Small intestine (tissue), 7 donors: ENCODE measurements at regions not wholly inside any gene's neighbourhood (a gene's known extent, or its start where the extent isn't known, plus 50 kb on each side); places are given as distances from the start of the nearest gene placed in this dataset.
"Not testable (repeated sequence)": the region's sequence is repeated elsewhere in the genome, so short reads cannot be mapped to it uniquely, and the experiment has no call there.

ENCODE experiments used
- DNase-seq, 2 donors: peaks; one replicate each; pipeline versions ENCODE4 v3.0.0 to v3.0.0-alpha.2; 2013
- FAIRE-seq: peaks from 2 replicates; lab custom pipeline; 2012; peaks lifted over from hg19 to GRCh38; lab: Jason Lieb, UNC
- H3K27ac ChIP-seq, 3 donors: one replicate each; pipeline ENCODE4 v1.5.1; 2013; ENCODE audit warnings: low read length in 2 of 3, mild to moderate bottlenecking in 2 of 3, control low read depth in 1 of 3, inconsistent platforms in 1 of 3, low read depth in 1 of 3, moderate library complexity in 1 of 3
- H3K27me3 ChIP-seq, 3 donors: one replicate each; pipeline ENCODE4 v1.6.1; 2013; ENCODE audit warnings: low read length in 3 of 3, inconsistent platforms in 1 of 3; ENCODE audit not compliant: control insufficient read depth in 3 of 3, insufficient read depth in 3 of 3
- H3K36me3 ChIP-seq, 3 donors: one replicate each; pipeline ENCODE4 v1.6.1; 2013; ENCODE audit warnings: low read length in 3 of 3, inconsistent platforms in 1 of 3, low read depth in 1 of 3, mild to moderate bottlenecking in 1 of 3, moderate library complexity in 1 of 3; ENCODE audit not compliant: control insufficient read depth in 3 of 3, insufficient read depth in 2 of 3
- H3K4me1 ChIP-seq, 3 donors: one replicate each; pipeline ENCODE4 v1.6.1; 2013; ENCODE audit warnings: low read length in 2 of 3, inconsistent platforms in 1 of 3, low read depth in 1 of 3, mild to moderate bottlenecking in 1 of 3, moderate library complexity in 1 of 3; ENCODE audit not compliant: control insufficient read depth in 3 of 3, insufficient read depth in 2 of 3
- H3K4me3 ChIP-seq, 3 donors: one replicate each; pipeline ENCODE4 v1.5.1; 2013; ENCODE audit warnings: low read length in 3 of 3, control low read depth in 1 of 3, inconsistent platforms in 1 of 3, low read depth in 1 of 3, mild to moderate bottlenecking in 1 of 3, moderate library complexity in 1 of 3
- H3K9me3 ChIP-seq, 2 donors: one replicate each; pipeline ENCODE4 v1.6.1; 2013; ENCODE audit warnings: low read depth in 1 of 2, low read length in 1 of 2; ENCODE audit not compliant: control insufficient read depth in 2 of 2, insufficient read depth in 1 of 2
- WGBS, 3 donors: extraction: QIAGEN DNeasy Blood & Tissue Kit; methylation state at CpG; one replicate each; pipeline ENCODE4 v1.1.7; 2013; 5-methylcytosine and 5-hydroxymethylcytosine counted together
- donor health status: healthy with polysubstance abuse.
- donor health status: control.
- donor health status: control.
- donor health status: Bipolar disorder and iron deficiency.
- donor health status: healthy.

DNA sequence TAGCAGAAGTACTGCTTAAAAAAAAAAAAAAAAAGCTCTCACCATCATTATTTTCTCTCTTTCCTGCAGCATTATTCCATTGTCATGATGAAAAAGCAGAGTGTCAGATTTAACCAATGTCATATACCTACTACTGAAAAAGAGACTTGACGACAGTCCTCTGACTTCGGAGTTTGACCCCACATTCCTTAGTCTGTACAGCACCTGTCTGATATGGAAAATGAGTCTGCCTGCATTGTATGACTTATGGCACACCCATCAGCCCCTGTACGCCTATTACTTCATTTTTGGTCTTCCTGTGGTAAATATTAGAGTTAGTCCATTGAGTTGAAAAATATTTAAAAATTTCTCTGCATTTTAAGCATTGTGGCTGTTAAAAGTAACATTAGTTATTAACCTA is 54.5 kb upstream of the NOX4 start:
- Histone ChIP-seq H3K9me3 (peaks cover 0 to 3% of the 10 kb centered on the region in 2 donors), H3K27ac (peak overlapping the region in 1 of 3 donors; percentile 30), H3K36me3 (no peaks in the 10 kb centered on the region), H3K4me3 (no peak overlapping the region), H3K4me1 (peaks cover 0 to 17% (median 0%) of the 10 kb centered on the region in 3 donors), H3K27me3 (no peaks in the 10 kb centered on the region)
- FAIRE-seq = no peak
- 17 to 52% (median 34%) methylated on average over 3 of the region's 3 CpGs for WGBS, 3 donors
- peak; percentile 5 to 83 for DNase-seq

- not testable (repeated sequence) for H3K4me3 ChIP-seq, H3K27ac ChIP-seq, FAIRE-seq, H3K36me3 ChIP-seq, H3K4me1 ChIP-seq, H3K9me3 ChIP-seq, DNase-seq, H3K27me3 ChIP-seq
- 46 to 75% (median 71%) methylated on average over 1 of the region's 1 CpG for WGBS, 3 donors
Measured at GRCh38 chr11:89555781-89556180, 64.6 kb upstream of the NOX4 start.

GRCh38 chr11:89556731-89557707 is 65.8 kb upstream of the NOX4 start:
- 19 to 39% (median 36%) methylated on average over 3 of the region's 3 CpGs for WGBS, 3 donors
- H3K9me3 ChIP-seq, FAIRE-seq, H3K36me3 ChIP-seq, H3K4me1 ChIP-seq, H3K27me3 ChIP-seq, H3K27ac ChIP-seq, H3K4me3 ChIP-seq: not testable (repeated sequence)
- DNase-seq = peak in 1 of 2 donors; percentile 53

DNA sequence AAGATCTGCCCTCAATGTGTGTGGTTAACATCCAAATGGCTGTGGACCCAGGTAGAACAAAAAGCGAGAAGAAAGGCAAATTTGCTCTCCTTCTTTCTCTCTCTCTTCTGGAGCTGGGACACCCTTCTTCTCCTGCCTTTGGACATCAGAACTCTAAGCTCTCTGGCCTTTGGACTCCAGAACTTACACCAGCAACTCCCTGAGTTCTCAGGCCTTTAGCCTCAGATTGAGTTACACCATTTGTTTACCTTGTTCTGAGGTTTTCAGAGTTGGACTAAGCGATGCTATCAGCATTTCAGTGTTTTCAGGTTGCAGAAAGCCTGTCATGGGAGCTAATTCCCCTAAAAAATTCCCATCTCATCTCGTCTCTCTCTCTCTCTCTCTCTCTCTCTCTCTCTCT is 69.4 kb upstream of the NOX4 start:
- not testable (repeated sequence) for FAIRE-seq
- 41 to 53% (median 49%) methylated on average over 3 of the region's 3 CpGs for WGBS, 3 donors

GRCh38 chr11:89562731-89563130 is 71.6 kb upstream of the NOX4 start:
- H3K27ac ChIP-seq, FAIRE-seq, H3K4me3 ChIP-seq, DNase-seq, H3K9me3 ChIP-seq, H3K4me1 ChIP-seq, H3K27me3 ChIP-seq, H3K36me3 ChIP-seq: not testable (repeated sequence)
- WGBS, 3 donors = 89 to 97% (median 92%) methylated on average over 2 of the region's 2 CpGs

More for the DNA sequence above, 69.4 kb upstream of the NOX4 start:
- peak in 1 of 2 donors; percentile 33 for DNase-seq
- not testable (repeated sequence) for H3K27me3 ChIP-seq, H3K9me3 ChIP-seq, H3K36me3 ChIP-seq, H3K4me1 ChIP-seq, H3K4me3 ChIP-seq
- peak overlapping the region in 1 of 3 donors; percentile 33 for H3K27ac ChIP-seq

- Histone ChIP-seq H3K27me3 (no peaks in the 10 kb centered on the region), H3K4me3 (no peak overlapping the region), H3K36me3 (no peaks in the 10 kb centered on the region), H3K27ac (no peak overlapping the region), H3K9me3 (no peaks in the 10 kb centered on the region), H3K4me1 (no peaks in the 10 kb centered on the region)
- no peak for DNase-seq
- FAIRE-seq = no peak
- WGBS, 3 donors = 68 to 84% (median 75%) methylated on average over 4 of the region's 4 CpGs
Measured at GRCh38 chr11:89566972-89567371, 75.8 kb upstream of the NOX4 start.

GRCh38 chr11:89569387-89569786 is 78.2 kb upstream of the NOX4 start:
- not testable (repeated sequence) for DNase-seq, H3K27me3 ChIP-seq, H3K36me3 ChIP-seq, FAIRE-seq, H3K27ac ChIP-seq, H3K4me1 ChIP-seq, H3K9me3 ChIP-seq, H3K4me3 ChIP-seq
- 67 to 79% (median 75%) methylated on average over 5 of the region's 5 CpGs for WGBS, 3 donors

GRCh38 chr11:89571706-89572105 is 80.5 kb upstream of the NOX4 start:
- H3K4me3 ChIP-seq, H3K27ac ChIP-seq, H3K36me3 ChIP-seq, H3K9me3 ChIP-seq, DNase-seq, FAIRE-seq, H3K27me3 ChIP-seq, H3K4me1 ChIP-seq: not testable (repeated sequence)
- whole genome bisulfite sequencing, 3 donors = 62 to 81% (median 66%) methylated on average over 2 of the region's 2 CpGs
